Endothelial cell of umbilical vein (primary cell): ENCODE measurements at regions not wholly inside any gene's neighbourhood (a gene's known extent, or its start where the extent isn't known, plus 50 kb on each side); places are given as distances from the start of the nearest gene placed in this dataset.

Source experiments
- BruUV-seq: library from RNA; stranded (reverse); fragments of 400-500 nt; replicated peaks from 2 replicates; lab custom pipeline; 2021; lab: Mats Ljungman, UMichigan
- CTCF ChIA-PET: fragments of 300-600, 350-600 bp; sonication (Branson Sonifier 250); formaldehyde crosslinking; loops from one replicate; lab custom pipeline; 2021; ENCODE audit warnings: antibody characterized with exemption, inconsistent platforms; lab: Charles Lee
- POLR2A ChIA-PET: fragments of 300-600, 350-600 bp; sonication (Branson Sonifier 250); formaldehyde crosslinking; loops from one replicate; lab custom pipeline; 2021; ENCODE audit warnings: antibody characterized with exemption, inconsistent platforms; lab: Charles Lee
- DNase-seq: peaks from one replicate; pipeline ENCODE4 v3.0.0-alpha.2; 2011; ENCODE audit warnings: low read depth, low spot score
- FAIRE-seq: peaks from 2 replicates; lab custom pipeline; 2011; peaks lifted over from hg19 to GRCh38; lab: Jason Lieb, UNC
- H2AFZ ChIP-seq: 2 replicates; pipeline ENCODE4 v1.6.0; 2012; ENCODE audit warnings: low read depth, low read length, control low read depth, inconsistent platforms
- H3K27ac ChIP-seq: 2 replicates; pipeline ENCODE4 v1.5.1; 2011; ENCODE audit warnings: low read depth, mild to moderate bottlenecking, control low read depth, low read length, moderate library complexity; ENCODE audit not compliant: insufficient read depth
- H3K27me3 ChIP-seq, 2 experiments: 2 replicates each; pipeline versions ENCODE4 v1.6.0 to v1.6.1; 2011; ENCODE audit warnings: low read length in 2 of 2, mixed read lengths in 1 of 2; ENCODE audit not compliant: control insufficient read depth in 2 of 2, insufficient read depth in 2 of 2
- H3K36me3 ChIP-seq, 2 experiments: 2 replicates in 1 of 2; 3 replicates in 1 of 2; pipeline ENCODE4 v1.5.1; 2011; ENCODE audit warnings: low read length in 2 of 2, mild to moderate bottlenecking in 1 of 2, moderate library complexity in 1 of 2; ENCODE audit not compliant: control insufficient read depth in 2 of 2, insufficient read depth in 2 of 2; ENCODE audit errors: extremely low read depth in 1 of 2
- H3K4me1 ChIP-seq: 3 replicates; pipeline ENCODE4 v1.5.1; 2011; ENCODE audit warnings: mild to moderate bottlenecking, low read length; ENCODE audit not compliant: control insufficient read depth, insufficient read depth; ENCODE audit errors: extremely low read depth
- H3K4me2 ChIP-seq: 2 replicates; pipeline ENCODE4 v1.6.1; 2011; ENCODE audit warnings: low read length, control low read depth, mixed read lengths; ENCODE audit not compliant: insufficient read depth
- H3K4me3 ChIP-seq, 3 experiments: fragments of 200-600 bp in 1 of 3; sonication (generic), shearing (Covaris generic) in 1 of 3; replicated peaks in 1 of 3; 2 replicates each; pipeline ENCODE4 v1.5.1; 2011 to 2016; ENCODE audit warnings: control low read depth in 3 of 3, low read length in 3 of 3, mild to moderate bottlenecking in 2 of 3, inconsistent platforms in 1 of 3, low read depth in 1 of 3, moderate library complexity in 1 of 3; ENCODE audit not compliant: insufficient read depth in 1 of 3
- H3K79me2 ChIP-seq: 2 replicates; pipeline ENCODE4 v1.6.0; 2012; ENCODE audit warnings: low read length, inconsistent platforms; ENCODE audit not compliant: control insufficient read depth, insufficient read depth
- H3K9ac ChIP-seq: replicated peaks from 2 replicates; pipeline ENCODE3; 2011; ENCODE audit warnings: low read length, control low read depth; ENCODE audit not compliant: insufficient read depth; ENCODE audit errors: extremely low read depth
- H3K9me1 ChIP-seq: replicated peaks from 3 replicates; pipeline ENCODE4 v1.6.0; 2011; ENCODE audit warnings: mild to moderate bottlenecking, low read length; ENCODE audit not compliant: control insufficient read depth, insufficient read depth; ENCODE audit errors: extremely low read depth
- H3K9me3 ChIP-seq: replicated peaks from 2 replicates; pipeline ENCODE4 v1.5.1; 2012; ENCODE audit warnings: low read length, inconsistent platforms; ENCODE audit not compliant: control insufficient read depth, insufficient read depth
- H4K20me1 ChIP-seq: replicated peaks from 2 replicates; pipeline ENCODE3; 2011; ENCODE audit warnings: mild to moderate bottlenecking, low read length; ENCODE audit not compliant: control insufficient read depth, insufficient read depth; ENCODE audit errors: extremely low read depth
- CTCF ChIP-seq, 2 donors: IDR thresholded peaks; 1 replicate in 1 of 2; 2 replicates in 1 of 2; pipeline ENCODE4 v1.5.1; 2011; ENCODE audit warnings: low read length in 2 of 2, mild to moderate bottlenecking in 2 of 2, moderate library complexity in 2 of 2, control low read depth in 1 of 2, inconsistent platforms in 1 of 2, low read depth in 1 of 2; ENCODE audit not compliant: insufficient read depth in 1 of 2; ENCODE audit errors: extremely low read depth in 1 of 2
- EZH2 ChIP-seq: IDR thresholded peaks from 2 replicates; pipeline ENCODE4 v1.6.1; 2012; ENCODE audit warnings: borderline replicate concordance, low read depth, mild to moderate bottlenecking, moderate library complexity, low read length, inconsistent platforms; ENCODE audit not compliant: severe bottlenecking
- FOS ChIP-seq: IDR thresholded peaks from 2 replicates; pipeline ENCODE4 v1.6.1; 2011; ENCODE audit warnings: mild to moderate bottlenecking, low read length, moderate library complexity, borderline replicate concordance; ENCODE audit not compliant: insufficient read depth
- GATA2 ChIP-seq: IDR thresholded peaks from 2 replicates; pipeline ENCODE4 v1.7.0; 2011; ENCODE audit warnings: low read depth, mild to moderate bottlenecking, moderate library complexity, mixed read lengths, low read length; ENCODE audit not compliant: insufficient read length, insufficient read depth
- JUN ChIP-seq: IDR thresholded peaks from 2 replicates; pipeline ENCODE4 v1.6.1; 2011; ENCODE audit warnings: borderline replicate concordance, low read depth; ENCODE audit not compliant: insufficient read length, insufficient read depth
- MYC ChIP-seq: IDR thresholded peaks from one replicate; pipeline ENCODE4 v1.6.1; 2011; ENCODE audit warnings: mild to moderate bottlenecking, low read depth, low read length
- POLR2A ChIP-seq: IDR thresholded peaks from 2 replicates; pipeline ENCODE4 v1.6.1; 2012; ENCODE audit warnings: low read depth, mild to moderate bottlenecking, control low read depth, low read length
- POLR2AphosphoS5 ChIP-seq: IDR thresholded peaks from 2 replicates; pipeline ENCODE4 v1.6.1; 2012; ENCODE audit warnings: low read depth, mild to moderate bottlenecking, control low read depth, low read length, moderate library complexity; ENCODE audit not compliant: insufficient read depth
- dilution Hi-C: fragments of 300-500 bp; cut with MboI; formaldehyde crosslinking; loops from one replicate; pipeline ENCODE4 v1.15.0; 2019; ENCODE audit warnings: low sequenced_read_pairs; ENCODE audit not compliant: extremely low pct_ligation_motif_present
- intact Hi-C: fragments of 100-400 bp; cut with micrococcal nuclease; formaldehyde crosslinking; loops from one replicate; pipeline ENCODE4 v1.10.0; 2022
- TF ChIP-seq, protein P1 (sequence below): IDR thresholded peaks from 2 replicates; pipeline ENCODE4 v1.6.1; 2011; ENCODE audit not compliant: insufficient read depth, insufficient read length

DNA sequence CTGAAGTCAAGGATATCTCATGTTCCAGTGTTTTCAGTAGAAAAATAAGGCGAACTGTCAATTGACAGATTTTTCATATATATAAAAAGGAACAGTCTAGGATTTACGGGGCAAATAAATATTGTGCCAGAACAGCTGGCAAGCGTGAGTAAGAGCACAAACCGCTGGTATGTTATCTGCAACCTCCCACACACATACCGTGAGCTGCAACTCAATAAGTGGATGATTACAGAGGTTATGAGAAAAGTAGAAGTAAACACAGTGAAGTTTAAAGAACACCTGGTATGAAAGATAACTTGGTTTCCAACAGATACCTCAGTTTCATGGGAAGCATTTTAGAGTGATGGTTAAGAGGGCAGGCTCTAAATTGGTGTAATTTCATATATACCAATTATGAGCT lies 733.4 kb downstream of the TUSC7 start:
- Histone ChIP-seq H3K27me3 (no peaks in the 10 kb centered on the region), H4K20me1 (no peaks in the 10 kb centered on the region), H3K27ac (no peak overlapping the region), H3K9me3 (no peaks in the 10 kb centered on the region), H3K4me3 (no peak overlapping the region), H3K9ac (no peak overlapping the region), H3K36me3 (no peaks in the 10 kb centered on the region), H3K79me2 (no peaks in the 10 kb centered on the region), H3K9me1 (no peaks in the 10 kb centered on the region), H3K4me1 (no peaks in the 10 kb centered on the region), H3K4me2 (no peak overlapping the region), H2AFZ (no peak overlapping the region)
- no peak for TF ChIP-seq POLR2AphosphoS5
- no peak for TF ChIP-seq FOS
- intact Hi-C loops (no loop called here), dilution Hi-C loops (no loop called here)
- ChIA-PET POLR2A (no interaction called here), CTCF (interaction anchor here (0.6 to 0.7 kb wide), 2 partner anchors 17 to 70 kb away, joined by 3 read pairs; no protein-coding TSS in a partner anchor)
- DNase-seq (no peak), FAIRE-seq (no peak)
- no TSS peak for BruUV-seq

GRCh38 chr3:117444175-117444574 lies 734.6 kb downstream of the TUSC7 start:
- no peaks in the 10 kb centered on the region for H3K9me3 ChIP-seq
- no peak overlapping the region for H3K4me2 ChIP-seq
- TF ChIP-seq EZH2 (no peak), JUN (no peak), MYC (no peak), CTCF (IDR thresholded peaks at IDR 0.05; ENCODE audit: extremely low read depth in 1 of 2, insufficient read depth in 1 of 2, low read depth in 1 of 2, low read length in 2 of 2) (no peak), FOS (no peak), POLR2A (no peak), GATA2 (no peak), POLR2AphosphoS5 (no peak)
- TF ChIP-seq, protein P1, sequence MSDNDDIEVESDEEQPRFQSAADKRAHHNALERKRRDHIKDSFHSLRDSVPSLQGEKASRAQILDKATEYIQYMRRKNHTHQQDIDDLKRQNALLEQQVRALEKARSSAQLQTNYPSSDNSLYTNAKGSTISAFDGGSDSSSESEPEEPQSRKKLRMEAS, result no peak
- DNase-seq, result no peak
- no peaks in the 10 kb centered on the region for H3K79me2 ChIP-seq
- no peak overlapping the region for H3K27ac ChIP-seq
- H2AFZ ChIP-seq, result no peak overlapping the region
- intact Hi-C loops, result no loop called here
- no peak overlapping the region for H3K9ac ChIP-seq
- no TSS peak for BruUV-seq
- H3K9me1 ChIP-seq, result no peaks in the 10 kb centered on the region
- no peak overlapping the region for H3K4me3 ChIP-seq
- dilution Hi-C loops, result no loop called here
- H3K4me1 ChIP-seq, result no peaks in the 10 kb centered on the region
- POLR2A ChIA-PET, result no interaction called here
- H3K27me3 ChIP-seq, result no peaks in the 10 kb centered on the region
- no peak for FAIRE-seq
- no peaks in the 10 kb centered on the region for H3K36me3 ChIP-seq
- CTCF ChIA-PET, result interaction anchor here (1.1 kb wide), 1 partner anchor 43 kb away, joined by 3 read pairs; no protein-coding TSS in a partner anchor
- no peaks in the 10 kb centered on the region for H4K20me1 ChIP-seq
